Posterior cingulate gyrus (tissue), 11 donors: ENCODE measurements at regions not wholly inside any gene's neighbourhood (a gene's known extent, or its start where the extent isn't known, plus 50 kb on each side); places are given as distances from the start of the nearest gene placed in this dataset.
"Not testable (repeated sequence)": the region's sequence is repeated elsewhere in the genome, so short reads cannot be mapped to it uniquely, and the experiment has no call there.

ENCODE experiments used
- DNase-seq, 10 donors: peaks; one replicate each; pipeline versions ENCODE4 v3.0.0 to v3.0.0-alpha.2; 2020 to 2021; ENCODE audit warnings: mixed read lengths in 3 of 10
- intact Hi-C: fragments of 100-400 bp; cut with DNase I; formaldehyde crosslinking; loops from one replicate; pipeline ENCODE4 v1.15.1; 2023

- intact Hi-C loops: not testable (repeated sequence)
Measured at GRCh38 chr18:34516355-34516754, 193.7 kb upstream of the DTNA start.

GRCh38 chr18:34516996-34517395 is 193.1 kb upstream of the DTNA start:
- intact Hi-C loops, DNase-seq: not testable (repeated sequence)

More at GRCh38 chr18:34516355-34516754, 193.7 kb upstream of the DTNA start:
- not testable (repeated sequence) for DNase-seq

- intact Hi-C loops: no loop called here
- no peak for DNase-seq
Measured at GRCh38 chr18:34521040-34521439, 189.1 kb upstream of the DTNA start.

GRCh38 chr18:34522603-34523002 is 187.5 kb upstream of the DTNA start:
- intact Hi-C loops: no loop called here
- DNase-seq: peak in 8 of 10 donors; percentile 8 to 83 (median 39)

- intact Hi-C loops: no loop called here
- DNase-seq: no peak
Measured at GRCh38 chr18:34525244-34525643, 184.9 kb upstream of the DTNA start.

- no peak for DNase-seq
- intact Hi-C loops: no loop called here
Measured at GRCh38 chr18:34528177-34528576, 181.9 kb upstream of the DTNA start.

GRCh38 chr18:34529358-34530335 is 180.5 kb upstream of the DTNA start:
- DNase-seq: peak in 1 of 10 donors; percentile 35
- intact Hi-C loops: no loop called here

- intact Hi-C loops: no loop called here
- no peak for DNase-seq
Measured at GRCh38 chr18:34531110-34531509, 179.0 kb upstream of the DTNA start.

- intact Hi-C loops, DNase-seq: not testable (repeated sequence)
Measured at GRCh38 chr18:34534642-34535041, 175.5 kb upstream of the DTNA start.

- DNase-seq: no peak
- intact Hi-C loops: no loop called here
Measured at GRCh38 chr18:34540897-34541296, 169.2 kb upstream of the DTNA start.

- intact Hi-C loops: no loop called here
- DNase-seq: no peak
Measured at GRCh38 chr18:34542625-34543024, 167.5 kb upstream of the DTNA start.

GRCh38 chr18:34543356-34543755 is 166.7 kb upstream of the DTNA start:
- intact Hi-C loops: no loop called here
- no peak for DNase-seq

GRCh38 chr18:34543945-34544344 is 166.2 kb upstream of the DTNA start:
- intact Hi-C loops: no loop called here

GRCh38 chr18:34544930-34545329 is 165.2 kb upstream of the DTNA start:
- intact Hi-C loops: no loop called here
- no peak for DNase-seq

More at GRCh38 chr18:34543945-34544344, 166.2 kb upstream of the DTNA start:
- no peak for DNase-seq

GRCh38 chr18:34548120-34548972 is 161.8 kb upstream of the DTNA start:
- DNase-seq: no peak
- intact Hi-C loops: no loop called here

GRCh38 chr18:34548973-34549294 is 161.2 kb upstream of the DTNA start:
- DNase-seq: no peak

GRCh38 chr18:34549367-34549766 is 160.7 kb upstream of the DTNA start:
- intact Hi-C loops: no loop called here
- DNase-seq: no peak

More at GRCh38 chr18:34548973-34549294, 161.2 kb upstream of the DTNA start:
- intact Hi-C loops: no loop called here

GRCh38 chr18:34550156-34550555 is 159.9 kb upstream of the DTNA start:
- no peak for DNase-seq
- intact Hi-C loops: no loop called here

- intact Hi-C loops: no loop called here
- no peak for DNase-seq
Measured at GRCh38 chr18:34550902-34551301, 159.2 kb upstream of the DTNA start.

- DNase-seq: no peak
- intact Hi-C loops: no loop called here
Measured at GRCh38 chr18:34551824-34552223, 158.3 kb upstream of the DTNA start.

GRCh38 chr18:34562252-34562870 is 147.7 kb upstream of the DTNA start:
- intact Hi-C loops: no loop called here
- no peak for DNase-seq
